ENCODE measurements at regions not wholly inside any gene's neighbourhood (a gene's known extent, or its start where the extent isn't known, plus 50 kb on each side); places are given as distances from the start of the nearest gene placed in this dataset.
A peak's percentile ranks its signal among the peaks of the same experiment; 100 is the strongest.

GRCh38 chr7:25388681-25389080 lies 160.4 kb upstream of the NPVF start:
- peaks cover 11% of the 10 kb centered on the region for H3K4me1 ChIP-seq
- DNase-seq: no peak
- H3K27me3 ChIP-seq: no peaks in the 10 kb centered on the region
- no peaks in the 10 kb centered on the region for H3K9me3 ChIP-seq
- no peak overlapping the region for H3K4me3 ChIP-seq
- 44 to 68% methylated on average over 2 of the region's 2 CpGs for WGBS, 2 donors
- no peak for TF ChIP-seq CTCF (IDR thresholded peaks at IDR 0.05)
- TF ChIP-seq POLR2A (IDR thresholded peaks at IDR 0.05): no peak
- intact Hi-C loops (cut with DNase I; ENCODE audit: low total_unique reads): loop anchor here (5.0 kb wide), 1 partner anchor 131 kb away; no protein-coding TSS in a partner anchor
- H3K36me3 ChIP-seq (ENCODE audit: low read depth, missing control alignments): no peaks in the 10 kb centered on the region
- no peak overlapping the region for H3K27ac ChIP-seq

GRCh38 chr7:25389489-25390106 lies 161.3 kb upstream of the NPVF start:
- intact Hi-C loops (cut with DNase I; ENCODE audit: low total_unique reads): loop anchor here (5.0 kb wide), 3 partner anchors 132 to 463 kb away; no protein-coding TSS in a partner anchor
- peaks cover 14% of the 10 kb centered on the region for H3K4me1 ChIP-seq
- TF ChIP-seq CTCF (IDR thresholded peaks at IDR 0.05): peak; percentile 38 to 52 (median 39)
- no peak for TF ChIP-seq POLR2A (IDR thresholded peaks at IDR 0.05)
- 28 to 29% methylated on average over 8 of the region's 8 CpGs for WGBS, 2 donors
- no peak overlapping the region for H3K27ac ChIP-seq
- H3K4me3 ChIP-seq: no peak overlapping the region
- no peaks in the 10 kb centered on the region for H3K27me3 ChIP-seq
- no peaks in the 10 kb centered on the region for H3K36me3 ChIP-seq (ENCODE audit: low read depth, missing control alignments)
- DNase-seq: peak; percentile 22
- no peaks in the 10 kb centered on the region for H3K9me3 ChIP-seq

- WGBS, 2 donors: 26 to 45% methylated on average over 5 of the region's 5 CpGs
- H3K4me3 ChIP-seq: no peak overlapping the region
- H3K4me1 ChIP-seq: peaks cover 14% of the 10 kb centered on the region
- intact Hi-C loops (cut with DNase I; ENCODE audit: low total_unique reads): loop anchor here (5.0 kb wide), 2 partner anchors 176 to 461 kb away; no protein-coding TSS in a partner anchor
- no peaks in the 10 kb centered on the region for H3K27me3 ChIP-seq
- TF ChIP-seq POLR2A (IDR thresholded peaks at IDR 0.05) (no peak), CTCF (IDR thresholded peaks at IDR 0.05) (peak; percentile 23 to 55 (median 48))
- no peaks in the 10 kb centered on the region for H3K9me3 ChIP-seq
- peak overlapping the region in 1 of 2 donors; percentile 75 for H3K27ac ChIP-seq
- DNase-seq: no peak
- no peaks in the 10 kb centered on the region for H3K36me3 ChIP-seq (ENCODE audit: low read depth, missing control alignments)
These were observed 163.1 kb upstream of the NPVF start for GRCh38 chr7:25391295-25391861.

- no peak for TF ChIP-seq CTCF (IDR thresholded peaks at IDR 0.05)
- TF ChIP-seq POLR2A (IDR thresholded peaks at IDR 0.05): no peak
- 53 to 56% methylated on average over 7 of the region's 7 CpGs for WGBS, 2 donors
- H3K9me3 ChIP-seq: no peaks in the 10 kb centered on the region
- H3K27ac ChIP-seq: peak overlapping the region; percentile 56 to 75
- no peaks in the 10 kb centered on the region for H3K27me3 ChIP-seq
- H3K36me3 ChIP-seq (ENCODE audit: low read depth, missing control alignments): no peaks in the 10 kb centered on the region
- DNase-seq: no peak
- H3K4me1 ChIP-seq: peaks cover 19% of the 10 kb centered on the region
- H3K4me3 ChIP-seq: no peak overlapping the region
- intact Hi-C loops (cut with DNase I; ENCODE audit: low total_unique reads): loop anchor here (5.0 kb wide), 2 partner anchors 175 to 460 kb away; no protein-coding TSS in a partner anchor
These were observed 163.8 kb upstream of the NPVF start for GRCh38 chr7:25391961-25392587.

Data from testis (tissue), 2 donors.